Hematopoietic multipotent progenitor cell (in vitro differentiated cells): ENCODE measurements at regions not wholly inside any gene's neighbourhood (a gene's known extent, or its start where the extent isn't known, plus 50 kb on each side); places are given as distances from the start of the nearest gene placed in this dataset.
"Not testable (repeated sequence)": the region's sequence is repeated elsewhere in the genome, so short reads cannot be mapped to it uniquely, and the experiment has no call there.

Experiments used
- DNase-seq, 3 donors: peaks; one replicate each; pipeline ENCODE4 v3.0.0-alpha.2; 2011 to 2015; ENCODE audit warnings: low read depth in 2 of 3, low spot score in 2 of 3

DNA sequence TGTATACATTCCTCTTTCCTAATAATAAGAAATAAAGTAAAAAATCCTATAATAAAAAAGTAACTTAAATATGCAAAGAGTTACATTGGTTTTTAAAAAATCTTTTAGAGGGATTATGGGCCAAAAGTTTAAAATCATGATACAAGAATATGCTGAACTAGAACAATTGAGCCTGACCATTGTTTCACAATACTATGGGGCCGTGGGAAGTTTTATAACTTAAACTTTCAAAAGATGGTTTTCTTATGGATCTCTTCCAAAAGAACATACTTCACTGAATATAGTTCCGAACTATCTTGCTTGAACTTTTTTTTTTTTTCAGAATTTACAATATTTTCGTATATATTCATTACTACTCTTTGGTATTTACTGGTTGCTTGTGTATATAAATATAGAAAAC lies 97.6 kb downstream of the NFKBIZ start:
- DNase-seq = no peak

DNA sequence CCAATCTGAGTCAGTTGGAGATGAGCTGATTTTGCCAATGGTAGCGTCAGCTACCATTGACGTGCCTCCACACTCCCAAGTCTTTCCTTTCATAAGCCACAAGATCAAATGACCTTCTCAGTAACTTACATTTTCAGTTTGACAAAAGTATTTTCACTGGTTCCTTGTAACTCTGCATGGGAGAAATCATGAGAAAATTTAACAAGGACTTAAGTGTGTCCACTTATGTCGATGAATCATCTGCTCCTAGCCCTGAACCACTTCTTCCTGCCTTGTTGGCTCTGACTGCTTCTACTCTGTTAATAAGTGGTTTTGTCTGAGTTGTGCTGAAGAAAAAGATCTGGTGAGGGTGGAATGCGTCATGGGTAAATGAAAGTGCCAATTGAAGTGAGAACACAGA lies 101.2 kb downstream of the NFKBIZ start:
- no peak for DNase-seq

DNA sequence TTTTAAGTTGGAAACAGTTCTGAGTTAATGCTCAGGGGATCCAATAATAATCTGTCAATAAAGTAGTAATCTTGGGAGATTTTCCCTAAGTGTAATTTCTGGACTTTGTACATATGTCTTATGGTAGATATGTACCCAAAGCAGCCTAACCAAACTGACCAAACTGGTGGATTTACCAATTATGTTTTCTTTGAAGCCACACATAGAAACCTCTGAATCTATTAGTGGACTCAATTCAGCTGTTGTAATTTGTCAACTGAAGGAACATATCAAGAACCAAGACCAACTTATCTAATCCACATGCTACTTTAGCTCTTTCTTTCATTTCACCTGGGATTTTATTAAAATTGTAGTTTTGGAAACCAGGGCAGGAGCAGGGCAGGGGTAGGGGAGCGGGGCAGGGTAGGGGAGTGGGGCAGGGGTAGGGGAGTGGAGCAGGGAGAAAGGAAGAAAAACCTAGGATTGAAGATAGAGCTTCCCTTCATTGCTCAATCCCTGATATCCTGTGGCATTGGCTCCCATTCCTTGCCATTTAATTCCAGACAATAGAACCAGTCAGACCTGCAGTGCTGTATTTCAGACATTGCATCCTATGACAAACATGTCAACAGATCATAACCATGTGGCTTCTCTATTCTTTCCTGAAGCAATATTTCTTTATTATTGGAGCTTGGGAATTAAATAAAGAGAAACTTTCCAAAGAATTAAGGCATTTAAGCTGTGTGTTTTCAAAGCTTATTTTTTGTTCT lies 101.8 kb downstream of the NFKBIZ start:
- DNase-seq = no peak

DNA sequence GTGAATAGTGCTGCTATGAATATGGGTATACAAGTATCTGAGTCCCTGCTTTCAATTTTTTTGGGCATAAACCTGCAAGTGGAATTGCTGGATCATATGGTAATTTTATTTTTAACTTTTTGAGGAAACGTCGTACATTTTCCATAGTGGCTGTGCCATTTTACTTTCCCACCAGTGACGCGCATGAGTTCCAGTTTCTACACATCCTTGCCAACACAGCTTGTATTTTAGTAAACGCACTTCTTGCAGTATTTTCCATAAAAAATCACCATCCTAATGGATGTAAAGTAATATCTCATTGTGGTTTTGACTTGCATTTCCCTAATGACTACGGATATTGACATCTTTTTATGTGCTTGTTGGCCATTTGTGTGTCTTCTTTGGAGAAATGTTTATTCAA lies 105.0 kb downstream of the NFKBIZ start:
- no peak for DNase-seq

DNA sequence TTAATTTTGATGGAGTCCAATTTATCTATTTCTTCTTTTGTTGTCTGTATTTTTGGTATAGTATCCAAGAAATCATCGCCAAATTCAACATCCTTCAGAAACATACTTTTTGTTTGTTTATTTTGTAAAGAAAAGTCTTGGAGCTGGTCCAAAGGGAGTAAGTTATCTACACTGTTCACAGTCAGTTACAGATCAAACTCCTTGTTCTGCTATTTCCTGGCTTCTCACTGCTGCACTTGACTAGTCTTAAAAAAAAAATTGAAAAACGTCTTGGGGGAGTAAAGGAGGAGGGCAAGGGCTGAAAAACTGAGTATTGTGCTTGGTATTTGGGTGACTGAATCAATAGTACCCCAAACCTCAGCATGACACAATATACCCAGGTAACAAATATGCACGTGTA lies 105.6 kb downstream of the NFKBIZ start:
- DNase-seq = no peak

GRCh38 chr3:101962055-101962454 lies 112.7 kb downstream of the NFKBIZ start:
- no peak for DNase-seq

GRCh38 chr3:101963902-101964362 lies 114.6 kb downstream of the NFKBIZ start:
- DNase-seq = no peak

DNA sequence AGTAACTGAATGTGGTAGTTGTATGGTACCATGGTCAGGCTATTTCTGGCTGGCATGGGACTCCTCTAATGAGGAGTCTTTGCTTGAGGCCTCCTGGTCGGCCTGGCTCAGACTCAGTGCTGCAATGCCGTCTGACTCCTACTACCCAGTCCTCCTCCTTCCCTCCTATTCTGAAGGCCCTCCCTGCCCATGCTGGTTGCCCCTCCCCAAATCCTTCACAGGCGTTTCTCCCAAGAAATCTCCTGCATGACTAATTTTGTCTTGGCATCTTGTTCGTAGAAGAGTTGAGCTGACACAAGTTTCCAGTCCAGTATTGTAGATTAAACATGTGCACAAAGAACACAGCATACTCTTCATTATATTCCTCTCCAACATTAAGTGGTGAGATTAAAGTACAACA lies 115.5 kb downstream of the NFKBIZ start:
- DNase-seq = no peak

DNA sequence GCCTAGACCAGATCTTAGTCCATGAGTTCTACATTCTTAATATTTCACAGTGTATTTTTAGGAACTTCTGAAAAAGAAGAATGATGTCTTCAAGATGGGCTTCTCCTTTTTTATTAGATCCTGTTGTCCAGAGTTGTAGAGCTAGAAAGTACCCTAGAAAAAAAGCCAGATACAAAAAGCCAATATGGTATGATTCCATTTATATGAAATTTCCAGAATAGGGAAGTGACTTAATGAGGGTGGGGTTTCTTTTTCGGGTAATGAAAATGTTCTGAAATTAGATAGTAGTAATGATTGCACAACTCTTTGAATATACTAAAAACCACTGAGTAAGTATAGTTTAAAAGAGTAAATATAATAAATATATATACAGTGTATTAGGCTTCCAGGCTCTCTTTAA lies 116.9 kb downstream of the NFKBIZ start:
- peak in 1 of 3 donors; percentile 15 for DNase-seq

DNA sequence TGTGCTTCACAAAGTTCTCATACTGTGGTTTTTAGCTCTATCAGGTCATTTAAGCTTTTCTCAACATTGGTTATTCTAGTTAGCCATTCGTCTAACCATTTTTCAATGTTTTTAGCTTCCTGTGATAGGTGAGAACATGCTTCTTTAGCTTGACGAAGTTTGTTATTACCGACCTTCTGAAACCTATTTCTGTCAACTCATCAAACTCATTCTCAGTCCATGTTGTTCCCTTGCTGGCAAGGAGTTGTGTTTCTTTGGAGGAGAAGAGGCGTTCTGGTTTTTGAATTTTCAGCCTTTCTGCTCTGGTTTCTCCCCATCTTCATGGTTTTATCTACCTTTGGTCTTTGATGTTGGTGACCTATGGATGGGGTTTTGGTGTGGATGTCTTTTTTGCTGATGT lies 120.9 kb downstream of the NFKBIZ start:
- DNase-seq = no peak

- DNase-seq = no peak
These were observed 121.6 kb downstream of the NFKBIZ start for GRCh38 chr3:101970905-101971304.

GRCh38 chr3:101972430-101973162 lies 123.3 kb downstream of the NFKBIZ start:
- DNase-seq = no peak

- DNase-seq = no peak
These were observed 123.8 kb downstream of the NFKBIZ start for GRCh38 chr3:101973163-101973505.

DNA sequence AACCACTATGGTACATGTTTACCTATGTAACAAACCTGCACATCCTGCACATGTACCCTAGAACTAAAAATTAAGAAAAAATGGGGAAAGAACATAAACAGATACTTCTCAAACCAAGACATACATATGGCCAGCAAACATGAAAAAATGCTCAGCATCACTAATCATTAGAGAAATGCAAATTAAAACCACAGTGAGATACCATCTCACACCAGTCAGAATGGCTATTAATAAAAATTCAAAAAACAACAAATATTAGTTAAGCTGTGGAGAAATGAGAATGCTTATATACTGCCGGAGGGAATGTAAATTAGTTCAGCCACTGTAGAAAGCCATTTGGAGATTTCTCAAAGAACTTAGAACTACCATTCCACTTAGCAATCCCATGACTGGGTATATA lies 126.1 kb downstream of the NFKBIZ start:
- not testable (repeated sequence) for DNase-seq

DNA sequence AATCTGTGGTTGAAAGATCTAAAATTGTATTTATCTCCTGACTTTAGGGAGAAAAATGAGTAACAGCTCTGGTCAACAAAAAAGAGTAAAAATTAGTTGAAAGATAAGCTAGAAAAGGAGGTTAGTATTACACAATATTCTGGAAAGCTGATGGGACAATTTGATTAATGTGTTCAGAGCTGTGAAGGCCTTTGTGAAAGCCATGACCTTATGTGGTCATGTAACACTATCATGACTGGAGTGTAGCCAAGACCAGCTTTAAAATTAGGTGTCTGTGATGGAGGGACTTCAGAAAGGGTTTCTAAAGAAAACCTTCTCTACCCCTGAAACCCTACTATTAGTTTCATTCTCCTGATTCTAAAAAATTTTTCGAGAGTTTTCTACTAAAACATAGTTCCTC lies 127.2 kb downstream of the NFKBIZ start:
- peak in 1 of 3 donors; percentile 4 for DNase-seq

GRCh38 chr3:101978348-101978747 lies 129.0 kb downstream of the NFKBIZ start:
- DNase-seq = no peak

- no peak for DNase-seq
These were observed 129.7 kb downstream of the NFKBIZ start for GRCh38 chr3:101979033-101979432.

GRCh38 chr3:101984356-101984755 lies 135.0 kb downstream of the NFKBIZ start:
- DNase-seq = no peak

DNA sequence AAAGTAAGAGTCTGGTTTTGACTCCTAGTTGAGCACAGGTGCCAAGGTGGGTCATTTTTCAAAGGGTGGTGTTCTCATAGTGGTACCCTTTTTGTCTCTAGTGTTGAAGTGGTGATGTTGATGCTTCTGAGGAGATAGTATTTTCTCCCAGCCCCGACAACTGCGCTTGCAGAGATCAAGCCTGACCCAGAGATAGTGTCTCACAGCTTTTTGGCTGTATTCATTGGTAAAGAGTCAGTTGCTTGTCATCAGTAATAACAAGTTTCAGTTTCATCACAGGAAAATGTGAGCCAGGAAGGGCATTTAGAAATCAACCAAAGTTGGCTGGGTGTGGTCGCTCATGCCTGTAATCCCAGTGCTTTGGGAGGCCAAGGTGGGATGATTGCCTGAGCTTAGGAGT lies 139.3 kb downstream of the NFKBIZ start:
- no peak for DNase-seq

GRCh38 chr3:101989578-101990200 lies 140.4 kb downstream of the NFKBIZ start:
- DNase-seq = no peak

DNA sequence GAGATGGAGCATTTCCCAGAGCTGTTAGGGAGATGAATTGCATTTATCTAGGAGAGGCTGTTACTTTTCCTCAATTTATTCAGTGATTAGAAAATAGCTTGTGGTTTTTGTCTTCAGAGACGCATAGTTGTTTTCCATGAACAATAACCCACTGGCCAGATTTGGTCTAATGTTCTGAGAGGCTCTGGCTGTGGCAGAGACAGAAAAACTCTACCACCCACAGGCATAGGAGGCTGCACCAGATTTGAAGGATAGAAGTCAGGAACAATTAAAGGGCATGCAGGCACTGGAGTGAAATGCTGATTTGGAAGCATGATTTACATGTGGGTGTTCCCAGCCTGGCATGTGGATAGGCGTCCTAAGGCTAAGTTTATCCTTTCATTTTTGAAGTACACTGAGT lies 143.5 kb downstream of the NFKBIZ start:
- no peak for DNase-seq

GRCh38 chr3:101994386-101994785 lies 145.1 kb downstream of the NFKBIZ start:
- DNase-seq = no peak
